ENCODE measurements at regions not wholly inside any gene's neighbourhood (a gene's known extent, or its start where the extent isn't known, plus 50 kb on each side); places are given as distances from the start of the nearest gene placed in this dataset.

DNA sequence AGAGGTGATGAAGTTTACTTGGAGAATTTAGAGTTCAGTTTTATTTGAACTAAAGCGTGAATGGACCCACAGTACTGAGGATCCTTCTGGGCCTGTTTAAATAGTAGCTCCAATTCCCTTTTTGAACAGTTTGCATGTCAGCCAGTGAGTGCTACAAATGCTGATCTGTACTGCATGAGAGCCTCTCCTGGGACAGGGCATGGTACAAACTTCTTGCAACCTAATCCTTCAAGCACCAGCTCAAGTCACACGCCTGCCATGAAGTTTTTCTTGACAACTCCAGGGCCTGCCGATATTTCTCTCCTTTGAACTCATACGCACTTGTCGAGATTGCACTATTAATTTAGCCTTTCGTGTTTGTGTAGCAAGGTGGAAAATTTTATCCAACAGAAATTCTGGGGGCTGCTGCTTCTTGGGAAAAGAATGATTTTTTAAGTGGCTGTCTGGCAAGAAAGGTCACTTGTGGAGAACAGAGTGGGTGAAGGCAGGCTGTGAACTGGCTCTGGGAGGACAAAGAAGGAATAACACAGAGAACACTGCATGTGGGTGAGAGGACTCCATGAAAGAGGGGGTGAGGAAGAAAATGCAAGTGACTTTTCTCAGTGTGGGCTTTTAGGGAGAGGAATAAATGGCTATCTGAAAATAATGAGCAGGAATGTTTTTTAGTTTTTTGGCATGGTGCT lies 192.5 kb downstream of the NDFIP2 start:
- no peak for DNase-seq (ENCODE audit: low read depth in 3 of 3)

- no peak for DNase-seq (ENCODE audit: low read depth in 3 of 3)
Observed at GRCh38 chr13:79671420-79671819, 190.5 kb downstream of the NDFIP2 start.

DNA sequence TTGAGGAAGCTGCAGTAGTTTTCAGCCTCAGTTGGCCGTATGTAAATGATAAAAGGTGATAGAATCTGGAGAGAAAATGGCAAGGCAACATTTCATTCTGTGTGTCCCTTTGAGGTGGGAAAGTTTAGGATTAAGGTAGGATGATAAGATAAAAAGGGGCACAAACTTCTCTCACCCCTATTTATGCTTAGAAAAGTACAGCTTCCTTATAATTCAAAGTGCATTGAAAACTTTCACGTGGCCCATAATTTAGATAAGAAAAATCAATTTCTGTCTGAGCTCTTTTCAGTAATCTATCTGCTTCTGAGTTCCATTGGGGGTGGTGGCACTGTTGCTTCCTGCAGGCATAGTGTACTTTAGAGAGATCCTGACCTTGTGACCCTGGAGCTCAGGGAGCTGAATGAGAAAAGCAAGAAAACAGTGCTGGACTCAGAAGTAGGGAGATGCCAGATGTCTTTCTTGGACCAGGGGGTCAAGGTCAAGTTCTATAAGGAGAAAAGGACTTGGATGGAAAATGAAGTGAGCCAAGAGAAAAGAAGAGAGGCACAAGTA lies 187.3 kb downstream of the NDFIP2 start:
- no peak for DNase-seq (ENCODE audit: low read depth in 3 of 3)

GRCh38 chr13:79667771-79668170 lies 186.8 kb downstream of the NDFIP2 start:
- DNase-seq (ENCODE audit: low read depth in 3 of 3) = no peak

DNA sequence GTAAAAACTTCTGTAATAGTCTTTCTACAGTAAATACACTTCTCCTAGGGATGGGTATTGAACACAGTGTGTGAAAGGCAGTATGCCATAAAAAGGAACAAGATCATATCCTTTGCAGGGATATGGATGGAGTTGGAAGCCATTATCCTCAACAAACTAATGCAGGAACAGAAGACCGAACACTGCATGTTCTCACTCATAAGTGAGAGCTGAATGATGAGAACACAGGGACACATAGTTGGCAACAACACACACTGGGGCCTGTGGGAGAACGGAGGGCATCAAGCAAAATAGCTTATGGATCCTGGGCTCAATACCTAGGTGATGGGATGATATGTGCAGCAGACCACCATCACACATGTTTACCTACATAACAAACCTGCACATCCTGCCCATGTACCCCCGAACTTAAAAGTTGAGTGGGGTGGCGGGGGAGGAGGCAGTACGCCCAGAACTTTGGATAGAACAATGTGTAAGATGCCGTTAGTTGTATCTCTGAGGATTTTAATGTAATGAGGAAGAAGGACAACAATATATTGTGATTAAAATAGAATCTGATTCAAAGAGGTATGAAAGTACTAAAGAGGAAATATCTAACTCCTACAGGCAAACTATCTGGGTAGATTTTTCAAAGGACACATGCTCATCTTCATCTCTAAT lies 183.2 kb downstream of the NDFIP2 start:
- no peak for DNase-seq (ENCODE audit: low read depth in 3 of 3)

DNA sequence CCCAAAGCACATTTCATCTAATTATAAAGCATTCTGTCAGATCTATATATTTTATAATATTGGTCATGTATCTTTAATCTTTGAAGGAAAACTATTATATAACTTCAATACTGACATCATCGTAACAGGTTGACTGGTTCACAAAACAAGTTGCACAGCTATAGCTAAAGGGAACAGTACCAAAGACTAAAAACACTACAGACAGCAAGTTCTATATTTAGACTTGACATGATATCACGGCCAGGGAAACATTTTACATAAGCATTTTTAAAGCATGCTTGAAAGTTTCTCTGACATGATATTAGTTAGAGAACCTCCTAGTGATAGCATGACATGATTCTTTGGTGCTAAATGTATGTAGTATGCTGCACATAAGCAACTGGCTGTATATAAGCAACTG lies 182.5 kb downstream of the NDFIP2 start:
- DNase-seq (ENCODE audit: low read depth in 3 of 3) = no peak

DNA sequence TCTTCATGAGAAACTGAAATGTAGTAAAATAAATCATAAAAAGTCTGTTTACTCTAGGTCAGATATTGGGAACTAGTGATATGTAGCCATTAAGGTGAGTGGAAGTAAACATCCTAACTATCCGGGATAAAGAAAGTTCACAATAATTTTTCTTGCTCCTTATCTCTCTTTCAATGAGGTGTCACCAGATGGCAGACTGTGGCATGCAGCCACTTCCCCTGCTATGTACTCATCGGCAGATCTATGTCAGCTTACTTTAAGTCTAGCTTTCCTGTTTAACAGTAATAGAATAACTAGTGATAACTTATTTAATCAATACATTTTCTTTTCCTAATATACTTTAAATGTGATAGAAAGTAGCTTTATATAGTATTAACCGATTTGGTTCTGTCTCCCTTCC lies 181.9 kb downstream of the NDFIP2 start:
- no peak for DNase-seq (ENCODE audit: low read depth in 3 of 3)

DNA sequence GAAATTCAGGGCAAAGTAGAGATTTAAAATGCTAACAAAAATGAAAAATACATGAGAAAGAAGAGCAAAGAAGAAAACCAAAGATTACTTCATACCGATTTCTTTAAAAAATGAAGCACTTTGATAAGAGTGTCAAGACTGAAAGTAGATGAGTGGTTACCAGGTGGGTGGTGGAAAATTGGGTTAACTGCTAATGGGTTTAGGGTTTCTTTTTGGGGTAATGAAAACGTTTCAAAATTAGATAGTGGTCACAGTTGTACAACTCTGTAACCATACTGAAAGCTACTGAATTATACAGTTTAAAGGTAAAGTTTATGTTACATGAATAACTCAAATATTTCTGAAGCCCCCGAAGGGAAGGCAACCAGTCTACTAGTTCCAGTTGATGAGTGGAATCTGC lies 179.4 kb downstream of the NDFIP2 start:
- DNase-seq (ENCODE audit: low read depth in 3 of 3) = no peak

GRCh38 chr13:79659121-79659521 lies 178.2 kb downstream of the NDFIP2 start:
- no peak for DNase-seq (ENCODE audit: low read depth in 3 of 3)

DNA sequence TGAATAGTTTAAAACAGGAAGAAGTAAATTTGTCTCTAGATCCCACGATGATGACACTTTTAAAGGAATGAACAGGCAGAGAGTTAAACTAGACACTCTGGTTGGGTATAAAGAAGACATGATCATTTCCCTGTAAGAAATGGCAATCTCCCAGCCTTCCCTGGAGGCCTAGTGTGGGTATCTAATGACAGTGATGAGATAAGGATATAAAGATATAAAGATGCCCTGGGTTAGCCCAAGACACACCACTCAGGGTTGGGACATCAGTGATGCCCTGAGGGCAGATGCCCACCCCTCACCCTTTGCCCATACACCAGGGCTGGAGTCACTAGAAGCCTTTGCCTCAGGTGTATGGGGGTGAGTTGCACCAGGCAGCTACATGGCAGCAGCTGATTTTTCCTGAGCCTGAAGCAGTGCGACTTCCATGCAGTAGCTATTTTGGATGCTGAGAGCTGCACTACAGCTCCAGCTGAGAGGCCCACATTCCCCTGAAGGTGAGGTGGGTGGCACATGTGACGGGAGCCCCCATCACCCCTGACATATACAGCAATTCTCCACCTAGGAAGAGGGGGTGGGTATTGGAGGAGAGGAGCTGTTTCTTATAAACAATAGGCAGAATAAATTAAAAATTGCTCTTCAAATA lies 177.5 kb downstream of the NDFIP2 start:
- no peak for DNase-seq (ENCODE audit: low read depth in 3 of 3)

GRCh38 chr13:79655509-79655908 lies 174.6 kb downstream of the NDFIP2 start:
- no peak for DNase-seq (ENCODE audit: low read depth in 3 of 3)

DNA sequence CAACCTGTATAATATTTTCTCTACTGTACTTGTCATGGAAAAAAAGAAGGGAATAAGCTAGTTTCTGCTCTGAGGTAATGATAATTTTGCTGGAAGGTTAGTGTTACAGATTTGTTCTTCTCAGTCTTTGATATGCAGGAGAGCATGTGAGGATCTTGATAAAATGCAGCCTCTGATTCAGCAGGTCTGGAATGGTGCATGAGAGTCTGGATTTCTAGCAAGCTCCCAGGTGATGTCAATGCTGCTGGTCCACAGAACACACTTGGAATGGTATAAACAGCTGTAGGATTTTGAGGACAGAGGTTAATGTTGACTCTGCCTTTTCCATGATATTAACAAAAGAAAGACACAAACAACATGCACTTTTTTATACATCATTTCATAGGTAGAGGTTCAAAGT lies 173.6 kb downstream of the NDFIP2 start:
- no peak for DNase-seq (ENCODE audit: low read depth in 3 of 3)

GRCh38 chr13:79650688-79651087 lies 169.7 kb downstream of the NDFIP2 start:
- no peak for DNase-seq (ENCODE audit: low read depth in 3 of 3)

GRCh38 chr13:79648191-79648590 lies 167.2 kb downstream of the NDFIP2 start:
- no peak for DNase-seq (ENCODE audit: low read depth in 3 of 3)

GRCh38 chr13:79647533-79647932 lies 166.6 kb downstream of the NDFIP2 start:
- DNase-seq (ENCODE audit: low read depth in 3 of 3) = no peak

- no peak for DNase-seq (ENCODE audit: low read depth in 3 of 3)
Observed at GRCh38 chr13:79646880-79647279, 165.9 kb downstream of the NDFIP2 start.

DNA sequence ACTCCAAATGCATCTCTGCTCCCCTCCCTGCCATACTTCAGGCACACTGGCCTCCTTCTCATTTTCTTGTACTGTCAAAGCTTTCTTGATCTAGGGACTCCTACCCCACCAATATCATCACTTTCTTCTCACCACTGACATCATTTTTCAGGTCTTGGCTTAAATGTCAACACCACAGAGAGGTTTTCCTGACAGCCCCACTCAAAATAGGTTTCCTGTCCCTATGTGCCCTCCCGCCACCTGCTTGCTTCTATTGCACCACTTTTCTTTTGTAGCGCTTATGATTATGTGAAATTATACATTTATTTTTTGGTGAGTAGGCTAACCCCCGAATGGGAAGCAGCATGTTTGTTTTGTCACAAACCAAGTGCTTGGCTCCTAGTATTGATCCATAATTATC lies 164.6 kb downstream of the NDFIP2 start:
- DNase-seq (ENCODE audit: low read depth in 3 of 3) = no peak

GRCh38 chr13:79642596-79642995 lies 161.6 kb downstream of the NDFIP2 start:
- no peak for DNase-seq (ENCODE audit: low read depth in 3 of 3)

GRCh38 chr13:79637133-79637763 lies 156.3 kb downstream of the NDFIP2 start:
- no peak for DNase-seq (ENCODE audit: low read depth in 3 of 3)

GRCh38 chr13:79631051-79631659 lies 150.2 kb downstream of the NDFIP2 start:
- no peak for DNase-seq (ENCODE audit: low read depth in 3 of 3)

GRCh38 chr13:79628463-79628862 lies 147.5 kb downstream of the NDFIP2 start:
- DNase-seq (ENCODE audit: low read depth in 3 of 3) = no peak

DNA sequence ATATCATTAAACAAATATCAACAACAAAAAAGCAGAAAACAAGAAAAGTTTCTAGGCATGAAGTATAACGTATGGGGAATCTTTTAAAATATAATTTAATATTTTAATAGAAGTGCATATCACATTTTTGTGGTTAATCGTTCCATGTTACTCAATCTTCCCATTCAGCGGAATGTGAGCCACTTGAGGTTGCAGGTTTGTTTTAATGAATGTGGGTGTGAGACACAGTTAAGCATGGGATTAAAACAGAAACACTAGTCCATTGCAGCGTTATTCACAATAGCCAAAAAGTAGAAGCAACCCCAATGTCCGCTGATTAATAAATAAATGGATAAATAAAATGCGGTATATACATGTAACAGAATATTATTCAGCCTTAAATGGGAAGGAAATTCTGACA lies 146.0 kb downstream of the NDFIP2 start:
- DNase-seq (ENCODE audit: low read depth in 3 of 3) = no peak

All from stimulated activated CD4-positive, alpha-beta T cell treated with anti-CD3 and anti-CD28 coated beads, TNF-alpha, amount 100 ng/mL, for 24 hours (primary cell).